NT2/D1 (cell line): ENCODE measurements at regions not wholly inside any gene's neighbourhood (a gene's known extent, or its start where the extent isn't known, plus 50 kb on each side); places are given as distances from the start of the nearest gene placed in this dataset.

Source experiments
- DNase-seq: peaks from one replicate; pipeline ENCODE4 v3.0.0-alpha.2; 2011; ENCODE audit warnings: low read depth, low spot score
- H3K27me3 ChIP-seq: 2 replicates; pipeline ENCODE4 v1.6.0; 2011; ENCODE audit warnings: mild to moderate bottlenecking; ENCODE audit not compliant: insufficient read length, insufficient read depth
- H3K36me3 ChIP-seq: 2 replicates; pipeline ENCODE4 v1.6.1; 2011; ENCODE audit warnings: mild to moderate bottlenecking, low read length, mixed read lengths; ENCODE audit not compliant: insufficient read depth, insufficient read length
- H3K4me1 ChIP-seq: 2 replicates; pipeline ENCODE4 v1.5.1; 2011; ENCODE audit not compliant: insufficient read depth, insufficient read length
- H3K4me3 ChIP-seq: 2 replicates; pipeline ENCODE4 v1.5.1; 2011; ENCODE audit warnings: low read depth; ENCODE audit not compliant: insufficient read length
- H3K9ac ChIP-seq: 2 replicates; pipeline ENCODE4 v1.6.0; 2011; ENCODE audit warnings: low read depth; ENCODE audit not compliant: insufficient read length
- H3K9me3 ChIP-seq: 2 replicates; pipeline ENCODE4 v1.5.1; 2011; ENCODE audit warnings: mild to moderate bottlenecking, low read length; ENCODE audit not compliant: insufficient read depth
- SUZ12 ChIP-seq: IDR thresholded peaks from 2 replicates; pipeline ENCODE4 v1.6.1; 2011; ENCODE audit not compliant: insufficient read length, insufficient read depth; ENCODE audit errors: extremely low read depth
- YY1 ChIP-seq: IDR thresholded peaks from 2 replicates; pipeline ENCODE4 v1.6.1; 2011; ENCODE audit not compliant: insufficient read length, insufficient read depth
- ZNF274 ChIP-seq: IDR thresholded peaks from 2 replicates; pipeline ENCODE4 v1.6.1; 2011; ENCODE audit warnings: mild to moderate bottlenecking, low read depth, low read length

DNA sequence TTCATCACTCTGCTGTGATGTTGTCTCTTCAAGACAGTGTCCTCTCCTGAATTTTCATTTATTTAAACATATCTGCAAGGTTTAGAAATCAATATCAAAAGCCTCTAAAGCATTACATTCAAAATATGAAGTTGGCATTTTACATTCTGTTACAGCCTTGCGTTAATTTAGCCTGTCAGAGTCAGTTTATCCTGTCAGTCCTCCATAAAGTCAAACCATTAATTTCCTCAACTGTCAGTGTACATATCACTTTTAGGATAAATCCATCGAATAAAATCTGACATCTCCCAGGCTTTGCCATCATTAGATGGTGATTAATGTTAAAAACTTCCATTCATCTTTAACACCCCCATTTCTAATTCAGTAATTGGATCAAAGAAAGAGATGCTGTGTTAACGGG, 77.0 kb downstream of the NPY start:
- Histone ChIP-seq H3K27me3 (no peaks in the 10 kb centered on the region), H3K9me3 (no peaks in the 10 kb centered on the region), H3K4me3 (no peak overlapping the region), H3K36me3 (no peaks in the 10 kb centered on the region), H3K4me1 (no peaks in the 10 kb centered on the region), H3K9ac (no peak overlapping the region)
- TF ChIP-seq ZNF274: no peak
- TF ChIP-seq SUZ12: no peak
- TF ChIP-seq YY1: no peak
- no peak for DNase-seq

- Histone ChIP-seq H3K36me3 (no peaks in the 10 kb centered on the region), H3K9ac (no peak overlapping the region), H3K4me3 (no peak overlapping the region), H3K27me3 (no peaks in the 10 kb centered on the region), H3K9me3 (no peaks in the 10 kb centered on the region; the same call in 1 of the 2 replicates), H3K4me1 (no peaks in the 10 kb centered on the region)
- DNase-seq: no peak
- TF ChIP-seq YY1 (no peak), SUZ12 (no peak), ZNF274 (no peak)
Observed at GRCh38 chr7:24365606-24366005, 81.6 kb downstream of the NPY start.

GRCh38 chr7:24366876-24367275, 82.9 kb downstream of the NPY start:
- Histone ChIP-seq H3K36me3 (no peaks in the 10 kb centered on the region), H3K4me1 (no peaks in the 10 kb centered on the region), H3K9ac (no peak overlapping the region), H3K27me3 (no peaks in the 10 kb centered on the region), H3K9me3 (no peaks in the 10 kb centered on the region; the same call in 1 of the 2 replicates), H3K4me3 (no peak overlapping the region)
- TF ChIP-seq SUZ12 (no peak), YY1 (no peak), ZNF274 (no peak)
- DNase-seq: no peak

DNA sequence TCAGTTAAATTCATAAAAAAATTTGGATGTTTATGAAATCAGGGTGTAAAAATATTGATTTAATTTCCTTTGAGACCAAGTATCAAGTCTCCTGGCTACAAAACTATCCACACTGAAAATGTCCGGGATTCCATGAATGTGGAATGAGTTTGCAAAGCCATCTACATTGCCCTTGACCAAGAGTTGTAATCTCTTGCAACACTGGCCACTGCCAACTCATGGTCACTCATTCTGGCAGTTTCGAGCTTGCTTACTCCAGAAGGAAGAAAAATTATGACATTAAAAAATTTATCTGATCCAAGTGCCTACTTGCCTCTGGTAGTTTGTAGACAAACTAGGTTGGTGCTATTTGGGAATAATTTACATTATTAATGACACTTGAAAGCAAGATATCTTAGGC, 84.2 kb downstream of the NPY start:
- H3K9ac ChIP-seq: no peak overlapping the region
- H3K27me3 ChIP-seq: no peaks in the 10 kb centered on the region
- DNase-seq: no peak
- H3K9me3 ChIP-seq: no peaks in the 10 kb centered on the region; the same call in 1 of the 2 replicates
- no peaks in the 10 kb centered on the region for H3K36me3 ChIP-seq
- no peak overlapping the region for H3K4me3 ChIP-seq
- peaks cover under 1% of the 10 kb centered on the region for H3K4me1 ChIP-seq
- no peak for TF ChIP-seq ZNF274
- TF ChIP-seq YY1: no peak
- no peak for TF ChIP-seq SUZ12

- H3K9me3 ChIP-seq: no peaks in the 10 kb centered on the region; the same call in 1 of the 2 replicates
- H3K9ac ChIP-seq: no peak overlapping the region
- peaks cover 3% of the 10 kb centered on the region for H3K4me1 ChIP-seq
- H3K36me3 ChIP-seq: no peaks in the 10 kb centered on the region
- no peak for DNase-seq
- H3K4me3 ChIP-seq: no peak overlapping the region
- no peaks in the 10 kb centered on the region for H3K27me3 ChIP-seq
- TF ChIP-seq ZNF274: no peak
- no peak for TF ChIP-seq SUZ12
- no peak for TF ChIP-seq YY1
Observed at GRCh38 chr7:24370541-24370940, 86.6 kb downstream of the NPY start.

DNA sequence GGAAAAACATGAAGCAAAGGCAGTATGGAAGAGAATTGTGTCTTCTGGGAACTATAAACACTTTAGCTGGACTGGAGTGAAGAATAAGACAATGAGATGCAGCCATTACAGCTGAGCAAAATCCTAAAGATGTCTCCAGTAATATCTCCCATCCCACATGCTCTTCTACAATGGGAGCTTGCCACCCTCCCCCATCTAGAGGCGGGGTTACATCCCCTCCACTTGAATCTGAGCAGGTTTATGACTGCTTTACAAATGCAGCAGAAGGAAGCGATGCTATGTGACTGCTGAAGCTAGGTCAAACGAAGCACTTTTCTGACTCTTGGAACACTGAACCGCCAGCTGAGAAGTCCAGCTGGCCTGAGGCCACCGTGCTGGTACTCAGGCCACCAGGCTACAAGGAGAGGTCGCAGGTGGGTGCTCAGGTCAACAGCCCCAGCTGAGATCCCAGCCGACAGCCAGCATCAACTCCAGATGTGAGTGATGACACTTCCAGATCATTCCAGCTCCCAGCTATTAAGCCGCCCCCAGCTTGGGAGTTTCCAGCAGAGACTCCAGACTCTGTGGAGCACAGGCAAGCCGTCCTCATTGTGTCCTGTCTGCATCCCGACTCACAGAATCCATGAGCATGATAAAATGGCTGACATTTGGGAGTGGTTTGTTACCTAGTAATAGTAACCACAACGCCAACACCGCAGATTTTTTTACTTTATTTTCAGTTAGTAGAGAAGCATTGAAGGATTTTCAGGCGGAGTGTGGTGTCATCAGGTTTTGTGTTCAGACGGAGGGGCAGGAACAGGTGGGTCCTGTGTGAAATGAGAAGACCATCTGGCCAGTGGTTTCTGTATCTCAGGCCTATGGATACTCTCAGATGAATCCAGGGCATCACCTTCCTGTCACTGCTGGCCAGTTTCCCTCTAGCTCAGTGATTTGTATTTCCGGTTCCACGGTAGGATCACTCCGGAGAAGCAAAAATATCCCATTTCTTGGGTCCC, 89.3 kb downstream of the NPY start:
- no peaks in the 10 kb centered on the region for H3K36me3 ChIP-seq
- TF ChIP-seq ZNF274 (no peak), YY1 (no peak), SUZ12 (no peak)
- H3K4me3 ChIP-seq: no peak overlapping the region
- no peak for DNase-seq
- H3K4me1 ChIP-seq: peaks cover 3% of the 10 kb centered on the region
- H3K9me3 ChIP-seq: no peaks in the 10 kb centered on the region; the same call in 1 of the 2 replicates
- no peak overlapping the region for H3K9ac ChIP-seq
- H3K27me3 ChIP-seq: no peaks in the 10 kb centered on the region

DNA sequence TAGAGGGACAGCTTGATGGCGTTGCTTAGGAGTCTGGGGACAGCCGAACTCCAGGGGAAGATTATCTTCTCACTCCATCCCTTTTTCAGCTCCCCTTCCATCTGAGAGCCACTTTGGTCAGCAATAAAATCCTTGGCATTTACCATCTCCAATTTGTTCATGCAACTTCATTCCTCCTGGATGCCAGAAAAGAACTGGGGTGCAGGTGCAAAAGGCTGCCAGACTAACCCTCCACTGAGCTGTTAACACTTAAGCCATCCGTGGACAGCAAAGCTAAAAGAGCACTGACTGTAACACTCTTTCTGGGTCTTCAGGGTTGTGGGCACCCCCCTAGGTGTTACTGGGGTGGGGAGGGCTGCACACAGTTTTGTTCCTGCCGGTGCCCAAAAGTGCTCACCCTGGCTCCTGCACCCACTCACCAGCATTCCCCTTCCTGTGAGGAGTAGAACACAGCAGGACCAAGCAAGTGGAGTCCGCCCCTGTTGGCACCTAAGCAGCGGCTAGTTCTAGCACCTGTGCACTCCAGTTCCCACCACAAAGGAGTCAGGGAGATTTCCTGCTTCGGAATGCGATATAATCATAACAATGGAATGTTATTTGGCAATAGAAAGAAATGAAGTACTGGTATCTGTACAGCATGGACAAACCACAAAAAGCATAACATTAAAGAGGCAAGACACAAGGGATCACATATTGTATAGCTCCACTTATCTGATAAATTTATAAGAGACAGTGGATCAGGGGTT, 95.1 kb downstream of the NPY start:
- Histone ChIP-seq H3K9ac (no peak overlapping the region), H3K4me3 (no peak overlapping the region), H3K36me3 (peaks cover 3% of the 10 kb centered on the region), H3K4me1 (peaks cover 2% of the 10 kb centered on the region), H3K27me3 (no peaks in the 10 kb centered on the region), H3K9me3 (peaks cover 10% of the 10 kb centered on the region; the same call in 1 of the 2 replicates)
- no peak for DNase-seq
- no peak for TF ChIP-seq SUZ12
- no peak for TF ChIP-seq YY1
- no peak for TF ChIP-seq ZNF274
